Lower leg skin (tissue), 4 donors: ENCODE measurements at regions not wholly inside any gene's neighbourhood (a gene's known extent, or its start where the extent isn't known, plus 50 kb on each side); places are given as distances from the start of the nearest gene placed in this dataset.

Experiments used
- DNase-seq, 2 donors: peaks; one replicate each; pipeline ENCODE4 v3.0.0-alpha.2; 2019; ENCODE audit warnings: low spot score in 2 of 2
- H3K4me3 ChIP-seq: fragments of 200-600 bp; sonication (generic); 2 replicates; pipeline ENCODE4 v1.5.1; 2017; ENCODE audit warnings: mild to moderate bottlenecking, low read depth; ENCODE audit not compliant: poor library complexity, severe bottlenecking
- POLR2A ChIP-seq, 2 donors: fragments of 450-650 bp; IDR thresholded peaks; one replicate each; pipeline ENCODE4 v1.6.1; 2016 to 2017; ENCODE audit warnings: antibody characterized with exemption in 2 of 2, mild to moderate bottlenecking in 1 of 2, moderate library complexity in 1 of 2
- WGBS, 2 donors: methylation state at CpG; one replicate each; pipeline ENCODE4 v1.1.5; 2018; 5-methylcytosine and 5-hydroxymethylcytosine counted together
- intact Hi-C: fragments of 100-400 bp; cut with DNase I; formaldehyde crosslinking; loops from one replicate; pipeline ENCODE4 v1.15.0; 2023; ENCODE audit warnings: low total_unique reads
- TF ChIP-seq, protein P1 (sequence below), 3 donors: fragments of 450-650 bp; IDR thresholded peaks; one replicate each; pipeline ENCODE4 v1.5.1; 2016; ENCODE audit warnings: antibody characterized with exemption in 3 of 3, mild to moderate bottlenecking in 3 of 3, moderate library complexity in 2 of 3

DNA sequence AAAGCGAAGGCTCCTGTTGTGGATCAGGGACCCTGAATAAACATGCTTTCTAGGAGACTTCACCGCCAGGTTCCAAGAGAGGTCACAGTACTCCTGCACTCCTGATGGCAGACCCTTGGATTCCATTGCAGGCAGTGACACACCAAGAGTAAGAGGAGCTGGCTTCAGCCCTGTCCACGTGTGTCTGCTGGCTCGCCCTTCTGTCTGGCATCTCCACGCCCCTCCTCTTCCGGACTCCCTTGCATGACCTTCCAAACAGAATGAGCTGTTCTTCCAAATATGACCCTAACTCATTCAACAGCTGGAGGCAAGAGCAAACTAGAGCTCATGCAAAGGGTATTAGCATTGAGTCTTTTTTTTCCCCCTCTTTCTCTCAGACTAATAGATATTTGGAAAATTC, 233.0 kb upstream of the PLEKHG7 start:
- no peak for DNase-seq
- TF ChIP-seq, protein P1, sequence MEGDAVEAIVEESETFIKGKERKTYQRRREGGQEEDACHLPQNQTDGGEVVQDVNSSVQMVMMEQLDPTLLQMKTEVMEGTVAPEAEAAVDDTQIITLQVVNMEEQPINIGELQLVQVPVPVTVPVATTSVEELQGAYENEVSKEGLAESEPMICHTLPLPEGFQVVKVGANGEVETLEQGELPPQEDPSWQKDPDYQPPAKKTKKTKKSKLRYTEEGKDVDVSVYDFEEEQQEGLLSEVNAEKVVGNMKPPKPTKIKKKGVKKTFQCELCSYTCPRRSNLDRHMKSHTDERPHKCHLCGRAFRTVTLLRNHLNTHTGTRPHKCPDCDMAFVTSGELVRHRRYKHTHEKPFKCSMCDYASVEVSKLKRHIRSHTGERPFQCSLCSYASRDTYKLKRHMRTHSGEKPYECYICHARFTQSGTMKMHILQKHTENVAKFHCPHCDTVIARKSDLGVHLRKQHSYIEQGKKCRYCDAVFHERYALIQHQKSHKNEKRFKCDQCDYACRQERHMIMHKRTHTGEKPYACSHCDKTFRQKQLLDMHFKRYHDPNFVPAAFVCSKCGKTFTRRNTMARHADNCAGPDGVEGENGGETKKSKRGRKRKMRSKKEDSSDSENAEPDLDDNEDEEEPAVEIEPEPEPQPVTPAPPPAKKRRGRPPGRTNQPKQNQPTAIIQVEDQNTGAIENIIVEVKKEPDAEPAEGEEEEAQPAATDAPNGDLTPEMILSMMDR (IDR thresholded peaks at IDR 0.05), result no peak
- no peak for TF ChIP-seq POLR2A (IDR thresholded peaks at IDR 0.05)
- 62 to 63% methylated on average over 6 of the region's 6 CpGs for WGBS, 2 donors
- intact Hi-C loops, result no loop called here
- H3K4me3 ChIP-seq, result no peak overlapping the region

DNA sequence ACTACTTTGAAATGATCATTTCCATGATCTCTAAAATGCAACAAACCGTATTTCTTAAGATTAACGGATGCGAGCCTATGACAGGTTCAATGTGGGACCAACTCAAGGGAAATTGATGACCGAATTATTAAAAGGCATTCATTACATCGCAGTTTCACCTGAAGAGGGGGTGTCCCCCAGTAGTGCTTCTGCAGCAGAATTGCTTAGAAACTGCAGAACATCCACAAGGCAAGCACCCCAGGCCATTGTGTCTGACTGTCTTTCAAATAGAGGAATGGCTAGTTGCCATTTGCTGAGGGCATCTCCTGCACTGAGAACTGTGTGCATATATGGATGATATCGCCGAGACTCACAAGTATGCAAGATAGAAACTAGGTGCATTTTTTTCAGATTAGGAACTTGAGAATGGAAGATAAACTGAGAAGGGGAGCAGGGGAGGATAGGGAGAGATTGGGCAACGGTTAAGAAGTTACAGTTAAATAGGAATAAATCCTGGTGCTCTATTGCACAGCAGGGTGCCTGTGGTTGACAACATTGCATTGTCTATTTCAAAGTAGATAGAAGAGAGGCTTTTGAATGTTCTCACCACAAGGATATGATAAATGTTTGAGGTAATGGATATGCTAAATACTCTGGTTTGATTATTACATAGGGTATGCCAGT, 234.3 kb upstream of the PLEKHG7 start:
- no peak overlapping the region for H3K4me3 ChIP-seq
- intact Hi-C loops, result no loop called here
- 90 to 93% methylated on average over 8 of the region's 8 CpGs for WGBS, 2 donors
- no peak for DNase-seq
- TF ChIP-seq, protein P1 (IDR thresholded peaks at IDR 0.05), result no peak
- no peak for TF ChIP-seq POLR2A (IDR thresholded peaks at IDR 0.05)

DNA sequence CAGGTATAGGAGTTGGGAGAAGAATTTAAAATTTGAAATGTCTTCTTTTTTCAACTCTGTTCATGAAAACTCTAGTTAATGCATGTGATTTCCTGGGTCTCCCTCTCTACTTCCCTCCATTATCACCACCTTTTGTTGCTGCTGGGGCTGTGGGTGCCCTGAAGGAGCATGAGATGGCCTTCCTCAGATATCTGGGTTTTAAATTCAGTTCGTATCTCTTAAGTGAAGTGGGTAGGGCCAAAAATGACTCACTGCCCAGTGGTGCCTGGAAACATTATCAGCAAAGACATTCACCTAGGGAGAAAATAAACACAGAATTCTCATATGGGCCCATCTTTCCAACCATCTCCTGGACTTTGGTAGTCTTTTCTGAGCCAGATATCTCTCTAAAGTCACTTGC, 234.9 kb upstream of the PLEKHG7 start:
- 50 to 57% methylated on average over 1 of the region's 1 CpG for WGBS, 2 donors
- TF ChIP-seq, protein P1 (IDR thresholded peaks at IDR 0.05), result no peak
- no peak for TF ChIP-seq POLR2A (IDR thresholded peaks at IDR 0.05)
- H3K4me3 ChIP-seq, result no peak overlapping the region
- no peak for DNase-seq
- intact Hi-C loops, result no loop called here

DNA sequence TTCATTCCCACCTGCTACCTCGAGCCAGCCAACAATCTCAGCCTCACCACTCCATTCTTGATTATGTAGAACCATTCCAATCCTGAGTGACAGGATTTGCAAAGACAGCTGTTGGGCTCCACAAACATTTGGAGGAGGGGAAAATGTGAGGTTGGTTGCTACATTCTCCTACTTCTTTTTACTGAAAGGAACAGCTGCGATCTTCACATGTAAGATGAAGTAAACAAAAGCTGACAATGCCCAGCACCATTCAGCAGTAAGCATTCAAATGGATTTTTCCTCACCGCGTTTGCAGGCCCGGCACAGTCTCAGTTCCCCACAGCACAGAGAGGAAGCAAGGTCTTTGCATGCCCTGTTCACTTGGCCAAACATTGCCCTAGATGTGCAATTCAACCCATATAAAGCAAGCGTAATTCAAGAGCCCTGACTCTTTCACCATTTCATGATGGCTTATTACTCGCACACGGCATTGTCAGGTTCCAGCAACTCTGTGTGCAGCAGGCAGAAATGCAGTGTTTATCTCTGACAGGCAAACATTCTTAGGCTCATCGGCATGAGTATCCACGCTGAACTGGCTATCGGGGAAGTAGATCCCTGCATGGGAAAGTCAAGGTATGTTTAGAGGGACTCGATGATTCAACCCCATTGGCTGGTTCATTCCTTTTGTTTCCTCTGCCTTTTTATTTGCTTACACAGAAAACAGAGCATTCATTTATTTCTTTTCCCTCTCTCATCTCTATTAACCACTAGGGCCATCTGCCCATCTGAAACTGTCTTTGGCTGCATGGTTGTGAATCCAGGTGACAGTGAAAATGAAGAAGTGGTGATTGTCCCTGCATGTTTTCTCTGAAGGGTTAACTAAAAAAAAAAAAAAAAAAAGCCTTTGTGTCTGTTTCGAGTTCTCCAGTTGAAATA, 236.1 kb upstream of the PLEKHG7 start:
- WGBS, 2 donors, result 81 to 84% methylated on average over 13 of the region's 13 CpGs
- DNase-seq, result no peak
- TF ChIP-seq, protein P1 (IDR thresholded peaks at IDR 0.05), result no peak
- TF ChIP-seq POLR2A (IDR thresholded peaks at IDR 0.05), result no peak
- no peak overlapping the region for H3K4me3 ChIP-seq
- intact Hi-C loops, result no loop called here

DNA sequence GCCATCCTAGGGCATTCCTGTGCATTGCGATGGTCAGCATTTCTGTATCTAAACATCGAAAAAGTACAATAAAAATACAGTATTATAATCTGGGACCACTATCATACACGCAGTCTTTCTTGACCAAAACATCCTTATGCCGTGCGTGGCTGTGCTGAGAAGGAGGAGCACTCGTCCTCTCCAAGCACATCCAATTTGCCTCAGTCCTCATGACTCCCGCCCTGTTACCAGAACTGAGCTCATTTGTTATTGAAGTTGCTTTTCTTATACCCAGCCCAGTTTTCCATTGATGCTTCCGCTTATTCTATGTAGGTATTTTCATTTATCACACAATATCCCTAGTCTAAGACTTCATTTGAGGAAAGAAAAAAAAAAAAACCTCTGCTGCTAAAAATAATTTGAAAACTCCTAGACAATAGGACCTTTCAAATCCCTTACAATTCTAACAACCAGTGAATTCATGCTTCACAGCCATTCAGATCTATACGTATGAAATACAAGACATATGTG, 236.9 kb upstream of the PLEKHG7 start:
- H3K4me3 ChIP-seq, result no peak overlapping the region
- TF ChIP-seq, protein P1 (IDR thresholded peaks at IDR 0.05), result no peak
- no peak for TF ChIP-seq POLR2A (IDR thresholded peaks at IDR 0.05)
- WGBS, 2 donors, result 95 to 96% methylated on average over 9 of the region's 9 CpGs
- intact Hi-C loops, result no loop called here
- DNase-seq, result no peak
